Stimulated activated CD4-positive, alpha-beta T cell treated with anti-CD3 and anti-CD28 coated beads, Interleukin-2, amount 100 ng/mL, for 48 hours (primary cell): ENCODE measurements at regions not wholly inside any gene's neighbourhood (a gene's known extent, or its start where the extent isn't known, plus 50 kb on each side); places are given as distances from the start of the nearest gene placed in this dataset.

Source experiments
- DNase-seq, 2 donors: peaks; one replicate each; pipeline ENCODE4 v3.0.0-alpha.2; 2020

- no peak for DNase-seq
Observed at GRCh38 chr14:62303437-62303836, 541.2 kb downstream of the SNAPC1 start.

DNA sequence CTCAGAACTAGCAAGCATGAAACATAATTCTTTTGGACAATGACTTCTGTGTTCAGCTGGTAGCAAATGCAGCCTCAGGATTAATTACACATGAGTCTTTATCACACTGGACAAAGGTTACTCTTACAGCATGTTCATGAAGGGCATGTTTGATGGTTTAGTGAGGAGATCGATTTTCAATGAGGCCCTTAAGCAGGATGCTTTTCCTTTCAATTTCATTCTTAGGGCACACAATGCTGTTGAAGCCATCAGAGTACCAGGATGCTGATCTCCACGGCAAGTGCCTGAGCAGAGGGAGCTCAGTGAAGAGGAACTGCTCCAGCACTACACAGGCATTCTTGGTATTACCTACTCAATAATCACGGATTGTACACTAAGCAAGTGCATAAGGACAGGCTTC, 542.0 kb downstream of the SNAPC1 start:
- DNase-seq: no peak

DNA sequence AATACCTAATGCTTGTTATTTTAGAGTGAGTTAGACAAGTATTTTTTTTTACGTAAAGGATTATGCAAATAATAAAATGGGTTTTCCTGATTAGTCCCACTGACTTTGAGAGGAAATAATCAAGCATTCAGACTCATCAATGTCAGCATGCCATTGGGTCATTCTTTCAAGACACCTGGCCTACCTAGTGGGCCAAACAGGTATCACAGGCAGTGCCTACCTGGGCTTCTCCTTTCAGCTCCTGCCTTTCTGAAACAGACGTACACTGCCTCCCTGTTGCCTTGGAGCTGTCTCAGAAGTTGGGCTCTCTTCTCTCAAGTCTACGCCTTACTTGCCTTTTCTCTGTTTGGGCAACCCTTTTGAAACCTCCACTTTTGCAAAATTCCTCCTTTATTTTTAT, 545.6 kb downstream of the SNAPC1 start:
- no peak for DNase-seq

DNA sequence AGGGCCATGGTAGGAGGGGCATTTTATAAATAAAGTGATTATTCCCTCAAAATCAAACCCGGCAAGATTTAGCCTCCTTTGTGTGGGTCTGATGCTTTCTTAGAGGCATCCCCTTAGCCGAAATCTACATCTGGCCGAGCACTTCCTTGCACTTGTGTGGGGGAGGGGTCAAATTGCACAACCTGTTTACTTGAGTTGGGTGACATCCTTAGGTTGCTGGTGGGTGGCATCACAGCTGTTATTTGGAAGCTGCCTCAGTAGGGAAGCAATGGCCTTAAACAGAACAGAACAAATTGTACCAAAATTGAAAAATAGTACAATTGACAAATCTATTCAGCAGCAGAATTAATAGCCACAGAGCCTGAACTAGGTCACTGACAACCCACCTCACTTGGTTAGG, 546.1 kb downstream of the SNAPC1 start:
- no peak for DNase-seq

DNA sequence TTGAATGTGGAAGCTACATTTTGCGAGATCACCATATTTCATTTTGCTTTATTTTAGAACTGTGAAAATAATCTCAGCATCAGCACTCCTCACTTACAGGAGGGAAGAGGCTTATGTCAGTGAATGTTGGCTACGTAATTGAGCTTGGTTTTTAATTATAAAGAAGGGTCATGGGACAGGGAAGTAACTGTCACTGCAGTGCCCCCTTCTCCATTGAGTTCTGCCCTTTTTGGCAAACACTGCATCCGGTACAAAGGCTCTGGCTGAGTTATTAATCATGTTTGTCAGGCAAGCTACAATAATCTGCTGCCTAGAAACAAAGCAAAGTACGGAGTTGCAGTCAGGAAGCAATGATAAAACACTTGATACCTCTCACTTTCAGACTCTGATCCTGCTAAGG, 546.7 kb downstream of the SNAPC1 start:
- no peak for DNase-seq

GRCh38 chr14:62313212-62313611, 551.0 kb downstream of the SNAPC1 start:
- DNase-seq: no peak

GRCh38 chr14:62314221-62314620, 552.0 kb downstream of the SNAPC1 start:
- no peak for DNase-seq

GRCh38 chr14:62314871-62315270, 552.7 kb downstream of the SNAPC1 start:
- DNase-seq: no peak

DNA sequence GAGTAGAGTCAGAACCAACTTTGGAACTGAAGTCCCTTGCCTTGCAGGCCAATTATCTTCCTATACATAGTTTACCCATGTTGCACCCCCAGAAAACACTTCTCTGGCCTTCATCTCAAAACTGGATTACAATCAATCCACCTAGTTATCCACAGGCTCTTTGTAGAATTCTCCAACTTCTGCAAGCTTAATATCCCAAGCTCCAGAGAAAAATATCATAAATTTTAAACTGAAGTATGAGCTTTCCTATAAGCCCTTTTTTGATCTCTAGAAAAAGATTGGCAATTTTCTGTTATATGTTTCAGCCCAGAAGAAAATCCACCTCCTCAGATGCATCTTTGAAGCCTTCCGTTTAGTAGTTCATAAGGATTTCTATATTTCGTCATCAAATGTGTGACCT, 553.4 kb downstream of the SNAPC1 start:
- DNase-seq: no peak

DNA sequence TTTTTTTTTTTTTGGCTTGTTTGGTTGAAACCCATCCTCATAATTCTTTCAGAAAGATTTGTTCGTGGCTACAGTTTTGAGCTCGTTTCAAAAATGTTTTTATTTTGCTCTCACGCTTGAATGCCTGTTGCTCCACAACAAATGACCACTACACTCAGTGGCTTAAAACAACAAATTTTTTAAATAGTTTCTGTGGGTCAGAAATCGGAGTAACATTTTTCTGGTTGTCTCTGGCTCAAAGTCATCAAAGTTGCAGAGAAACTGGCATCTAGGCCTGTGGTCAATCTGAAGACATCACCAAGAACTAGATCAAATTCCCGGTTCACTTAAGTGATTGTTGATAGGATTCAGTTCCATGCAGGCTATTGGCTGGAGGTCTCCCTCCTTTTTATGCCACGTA, 560.0 kb downstream of the SNAPC1 start:
- no peak for DNase-seq

DNA sequence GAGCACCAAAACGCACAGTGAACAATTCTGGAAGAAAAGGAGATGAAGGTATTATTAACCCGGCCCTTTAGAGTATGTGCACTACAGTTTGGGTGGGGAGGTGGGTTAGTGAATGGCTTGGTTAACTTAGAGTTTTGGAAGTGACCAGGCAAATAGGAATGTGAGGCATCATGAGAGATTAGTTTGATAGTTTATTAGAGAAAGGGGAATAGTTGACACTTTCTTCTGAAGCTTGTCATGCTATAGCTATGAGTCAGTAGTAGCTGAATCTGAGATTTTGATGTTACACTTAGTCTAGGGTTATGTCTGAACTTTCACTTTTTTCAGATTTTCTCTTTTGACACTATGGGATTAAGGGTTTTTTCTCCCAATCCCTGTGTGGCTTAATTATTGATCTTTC, 567.2 kb downstream of the SNAPC1 start:
- DNase-seq: no peak

- DNase-seq: no peak
Observed at GRCh38 chr14:62347562-62348011, 585.4 kb downstream of the SNAPC1 start.

GRCh38 chr14:62357362-62357761, 595.1 kb downstream of the SNAPC1 start:
- DNase-seq: no peak

DNA sequence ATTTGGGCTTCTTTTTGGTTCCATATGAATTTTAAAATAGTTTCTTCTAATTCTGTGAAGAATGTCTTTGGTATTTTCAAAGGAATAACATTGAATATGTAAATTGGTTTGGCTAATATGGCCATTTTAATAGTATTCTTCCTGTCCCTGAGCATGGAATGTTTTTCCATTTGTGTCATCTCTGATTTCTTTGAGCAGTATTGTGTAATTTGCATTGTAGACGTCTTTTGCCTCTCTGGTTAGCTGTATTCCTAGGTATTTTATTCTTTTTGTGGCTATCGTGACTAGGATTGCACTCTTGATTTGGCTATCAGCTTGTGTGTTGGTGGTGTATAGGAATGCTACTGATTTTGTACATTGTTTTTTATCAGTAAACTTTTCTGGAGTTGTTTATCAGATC, 601.9 kb downstream of the SNAPC1 start:
- DNase-seq: no peak

DNA sequence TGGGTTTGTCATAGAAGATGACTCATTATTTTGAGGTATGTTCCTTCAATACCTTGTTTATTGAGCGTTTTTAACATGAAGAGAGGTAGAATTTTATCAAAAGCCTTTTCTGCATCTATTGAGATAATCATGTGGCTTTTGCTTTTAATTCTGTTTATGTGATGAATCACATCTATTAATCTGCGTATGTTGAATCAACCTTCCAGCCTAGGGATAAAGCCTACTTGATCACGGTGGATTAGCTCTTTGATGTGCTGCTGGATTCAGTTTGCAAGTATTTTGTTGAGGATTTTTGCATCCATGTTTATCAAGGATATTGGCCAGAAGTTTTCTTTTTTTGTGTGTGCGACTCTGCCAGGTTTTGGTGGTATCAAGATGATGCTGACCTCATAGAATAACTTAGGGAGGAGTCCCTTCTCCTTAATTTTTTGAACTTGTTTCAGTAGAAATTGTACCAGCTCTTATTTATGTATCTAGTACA, 602.6 kb downstream of the SNAPC1 start:
- no peak for DNase-seq

GRCh38 chr14:62369919-62370560, 607.8 kb downstream of the SNAPC1 start:
- DNase-seq: no peak

DNA sequence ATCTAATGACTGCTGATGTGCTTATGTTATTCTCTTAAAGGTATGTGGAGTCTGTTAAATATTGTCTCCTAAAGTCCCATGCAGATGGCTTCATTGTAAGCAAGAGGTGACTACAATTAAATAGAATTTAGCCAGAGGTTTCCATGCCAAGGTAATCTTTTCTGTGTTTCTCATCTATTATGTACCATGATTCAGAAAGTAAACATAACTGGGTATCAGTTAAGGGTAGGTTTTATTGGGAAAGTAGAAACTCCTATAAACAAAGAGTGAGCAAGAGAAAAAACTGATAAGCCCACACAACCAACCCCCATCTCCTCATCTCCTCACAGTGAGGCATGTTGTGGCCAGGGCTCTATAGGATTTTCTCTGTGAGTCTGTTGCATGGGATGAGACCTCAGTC, 611.7 kb downstream of the SNAPC1 start:
- no peak for DNase-seq

DNA sequence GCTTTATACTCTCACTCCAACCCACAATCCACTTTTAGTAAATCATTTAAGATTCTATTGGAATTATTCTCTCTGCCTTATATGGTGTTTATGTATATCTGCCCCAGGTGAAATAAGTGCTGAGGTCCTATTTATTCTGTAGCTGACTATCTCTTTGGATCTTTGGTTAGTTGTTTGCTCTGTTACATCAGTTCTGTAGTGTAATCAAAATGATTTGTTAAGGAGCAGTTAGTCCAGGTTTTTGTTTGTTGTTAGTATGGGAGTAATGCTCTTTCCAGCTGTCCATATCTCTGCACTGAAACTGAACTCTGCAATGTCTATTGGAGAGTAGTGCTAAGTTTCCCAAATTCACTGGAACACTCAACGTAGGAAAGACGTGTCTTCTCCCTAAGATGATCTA, 615.8 kb downstream of the SNAPC1 start:
- no peak for DNase-seq

DNA sequence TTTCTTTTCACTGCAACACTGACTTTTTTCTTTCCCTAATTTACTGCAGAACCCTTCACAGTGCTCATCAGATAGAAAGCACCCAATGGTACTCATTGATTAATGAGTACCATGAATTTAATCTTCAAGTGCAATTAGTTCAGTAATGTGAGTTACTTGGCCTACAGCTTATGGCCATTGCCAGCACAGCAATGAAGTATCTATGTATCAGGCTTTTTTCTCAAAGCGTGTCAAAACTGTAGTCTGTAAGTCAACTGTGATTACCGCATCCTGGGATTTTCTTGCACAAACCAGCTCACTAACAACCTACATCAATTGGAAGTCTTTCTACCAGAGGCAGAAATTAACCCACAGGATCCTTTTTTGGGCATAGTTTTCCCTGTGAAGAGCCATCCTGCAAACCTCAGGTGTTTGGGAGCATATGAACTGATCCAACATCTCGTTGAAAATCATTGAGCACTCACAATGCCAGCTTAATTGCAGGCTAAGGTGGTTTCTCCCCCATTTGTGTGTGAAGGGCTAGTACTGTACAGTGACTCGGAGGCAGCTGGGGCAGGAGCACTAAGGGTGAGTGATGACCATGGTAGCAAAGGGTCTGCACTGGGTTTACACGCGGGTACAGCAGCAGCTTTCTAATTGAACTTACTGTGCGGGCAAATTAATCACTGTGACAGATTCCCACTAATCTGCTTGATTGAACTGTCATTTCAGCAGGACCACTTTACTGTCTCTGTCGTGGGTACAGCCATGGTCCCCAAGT, 619.3 kb downstream of the SNAPC1 start:
- no peak for DNase-seq

DNA sequence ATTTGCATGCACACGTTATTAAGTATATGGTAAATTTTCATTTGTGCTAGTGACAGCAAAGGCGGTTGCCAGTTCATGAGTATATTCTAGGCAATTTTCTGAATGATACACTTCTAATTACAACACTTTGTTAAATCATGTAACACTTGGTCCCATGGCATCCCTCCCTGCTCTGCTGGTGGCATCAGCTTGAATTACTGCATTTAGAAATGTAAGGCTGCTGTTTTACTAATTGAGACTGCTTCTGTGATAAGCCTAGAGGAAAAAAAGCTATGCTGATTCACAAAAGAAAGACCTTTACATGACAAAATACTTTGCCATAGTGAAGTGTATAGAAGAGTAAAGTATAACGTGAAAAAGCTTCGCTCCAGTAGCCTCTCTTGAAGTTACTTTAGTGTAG, 636.1 kb downstream of the KCNH5 start:
- DNase-seq: no peak

- no peak for DNase-seq
Observed at GRCh38 chr14:62409626-62410300, 635.5 kb downstream of the KCNH5 start.

DNA sequence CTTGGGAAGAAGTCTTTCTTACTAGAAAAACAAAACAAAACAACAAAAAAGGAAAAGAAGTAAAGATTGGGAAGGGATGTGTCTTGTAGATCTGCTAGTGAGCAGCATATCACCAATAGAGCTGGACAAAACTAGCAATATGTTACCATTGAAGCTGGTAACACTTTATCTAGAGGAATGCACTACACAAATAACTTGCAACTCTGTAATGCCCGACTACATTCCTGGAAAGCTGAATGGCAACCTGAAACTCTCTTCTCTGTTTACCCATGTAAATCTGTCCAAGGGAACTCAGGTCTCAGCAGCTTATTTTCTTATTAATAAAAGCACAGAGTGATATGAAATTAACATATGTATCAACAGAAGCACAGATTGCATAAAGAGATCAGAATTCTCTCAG, 624.4 kb downstream of the KCNH5 start:
- DNase-seq: no peak

GRCh38 chr14:62428429-62429203, 616.6 kb downstream of the KCNH5 start:
- no peak for DNase-seq
